ENCODE measurements at regions not wholly inside any gene's neighbourhood (a gene's known extent, or its start where the extent isn't known, plus 50 kb on each side); places are given as distances from the start of the nearest gene placed in this dataset.

DNA sequence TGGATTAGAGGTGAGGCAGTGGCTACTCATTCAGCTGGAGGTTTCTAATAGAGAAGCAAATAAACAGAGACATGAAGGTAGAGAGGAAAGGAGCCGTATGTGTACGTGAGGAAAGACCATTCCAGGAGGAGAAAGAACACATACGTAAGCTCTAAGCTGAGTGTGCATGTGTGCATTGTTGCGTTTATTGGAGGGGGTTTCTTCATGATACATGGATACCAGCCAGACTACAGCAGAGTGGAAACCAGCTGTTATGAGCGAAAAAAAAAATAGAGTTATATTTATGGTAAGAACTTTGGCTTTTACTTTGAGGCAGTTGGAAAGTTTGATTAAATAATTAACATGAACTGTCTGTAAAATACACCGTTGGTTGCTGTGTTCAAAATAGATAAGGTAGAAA is 173.4 kb upstream of the RGS18 start:
- TF ChIP-seq YY1 (IDR thresholded peaks at IDR 0.05; ENCODE audit: insufficient read depth, insufficient read length) (no peak), ZNF274 (IDR thresholded peaks at IDR 0.05; ENCODE audit: low read depth, low read length) (no peak), SUZ12 (IDR thresholded peaks at IDR 0.05; ENCODE audit: extremely low read depth, insufficient read depth, insufficient read length) (no peak)

All from NT2/D1 (cell line).